Subcutaneous abdominal adipose tissue (tissue), 5 donors: ENCODE measurements at regions not wholly inside any gene's neighbourhood (a gene's known extent, or its start where the extent isn't known, plus 50 kb on each side); places are given as distances from the start of the nearest gene placed in this dataset.

Experiments used
- H3K27ac ChIP-seq: one replicate; pipeline ENCODE4 v1.7.0; 2013; ENCODE audit warnings: low read depth, mild to moderate bottlenecking, inconsistent platforms, low read length, moderate library complexity
- H3K27me3 ChIP-seq, 5 donors: one replicate each; pipeline ENCODE4 v1.7.0; 2013; ENCODE audit warnings: low read length in 5 of 5, inconsistent platforms in 1 of 5; ENCODE audit not compliant: control insufficient read depth in 5 of 5, insufficient read depth in 4 of 5
- H3K36me3 ChIP-seq, 5 donors: one replicate each; pipeline ENCODE4 v1.7.0; 2013; ENCODE audit warnings: low read length in 5 of 5; ENCODE audit not compliant: control insufficient read depth in 5 of 5, insufficient read depth in 5 of 5
- H3K4me1 ChIP-seq, 5 donors: one replicate each; pipeline ENCODE4 v1.7.0; 2013; ENCODE audit warnings: low read length in 5 of 5, mild to moderate bottlenecking in 3 of 5, moderate library complexity in 1 of 5; ENCODE audit not compliant: control insufficient read depth in 5 of 5, insufficient read depth in 5 of 5
- H3K4me3 ChIP-seq, 5 donors: one replicate each; pipeline ENCODE4 v1.7.0; 2013; ENCODE audit warnings: low read length in 5 of 5, low read depth in 1 of 5
- H3K9ac ChIP-seq, 5 donors: one replicate each; pipeline ENCODE4 v1.7.0; 2013; ENCODE audit warnings: low read length in 5 of 5, mild to moderate bottlenecking in 4 of 5, moderate library complexity in 3 of 5
- H3K9me3 ChIP-seq, 5 donors: one replicate each; pipeline ENCODE4 v1.7.0; 2013; ENCODE audit warnings: low read length in 5 of 5; ENCODE audit not compliant: control insufficient read depth in 5 of 5
- donor health status: healthy.
- donor health status: healthy.
- donor health status: healthy.
- donor health status: healthy.
- donor health status: healthy.

GRCh38 chr4:162442128-162442527, 278.3 kb upstream of the FSTL5 start:
- no peak overlapping the region for H3K27ac ChIP-seq
- no peaks in the 10 kb centered on the region for H3K27me3 ChIP-seq
- H3K9ac ChIP-seq, result no peak overlapping the region
- H3K4me3 ChIP-seq, result no peak overlapping the region
- H3K36me3 ChIP-seq, result no peaks in the 10 kb centered on the region
- H3K4me1 ChIP-seq, result no peaks in the 10 kb centered on the region
- H3K9me3 ChIP-seq, result no peaks in the 10 kb centered on the region

DNA sequence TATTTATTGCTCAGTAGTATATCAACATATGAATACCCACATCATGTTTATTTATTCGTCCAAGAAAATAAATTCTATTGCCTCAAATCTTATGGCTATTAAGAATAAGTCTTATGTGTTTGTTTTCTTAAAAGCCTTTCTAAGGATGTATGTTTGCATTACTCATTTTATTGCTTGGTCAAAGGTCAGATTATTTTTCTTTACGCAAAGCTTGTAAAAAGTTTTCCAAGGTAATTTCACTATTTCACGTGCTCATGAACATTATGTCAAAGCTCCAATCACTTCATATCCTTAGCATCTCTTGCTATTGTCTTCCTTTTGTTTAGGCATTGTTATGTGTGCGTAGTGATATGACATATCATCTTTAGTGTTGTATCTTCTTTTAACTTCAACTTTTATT, 258.5 kb upstream of the FSTL5 start:
- H3K27me3 ChIP-seq, result no peaks in the 10 kb centered on the region
- no peaks in the 10 kb centered on the region for H3K4me1 ChIP-seq
- no peak overlapping the region for H3K9ac ChIP-seq
- no peaks in the 10 kb centered on the region for H3K36me3 ChIP-seq
- H3K9me3 ChIP-seq, result peaks cover 0 to 6% (median 0%) of the 10 kb centered on the region in 5 donors
- H3K27ac ChIP-seq, result no peak overlapping the region
- H3K4me3 ChIP-seq, result no peak overlapping the region

DNA sequence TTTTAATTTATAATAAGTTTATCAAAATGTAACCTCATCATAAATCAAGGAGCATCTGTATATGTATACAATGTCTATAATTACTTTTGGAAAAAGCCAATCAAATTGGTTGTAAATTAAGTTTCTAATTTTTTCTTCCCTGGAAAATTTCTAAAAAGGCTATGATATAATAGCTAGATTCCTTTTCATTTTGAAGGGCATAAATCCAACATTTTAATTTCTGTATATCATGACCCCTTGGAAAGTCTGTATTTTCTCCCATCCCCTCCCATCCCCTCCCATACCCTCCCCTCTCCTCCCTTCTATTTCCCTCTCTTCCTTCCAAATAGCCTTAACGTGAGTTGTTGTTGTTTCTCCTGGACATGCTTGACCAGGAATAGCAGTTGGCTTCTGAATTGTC, 247.1 kb upstream of the FSTL5 start:
- H3K4me3 ChIP-seq, result no peak overlapping the region
- H3K9ac ChIP-seq, result no peak overlapping the region

DNA sequence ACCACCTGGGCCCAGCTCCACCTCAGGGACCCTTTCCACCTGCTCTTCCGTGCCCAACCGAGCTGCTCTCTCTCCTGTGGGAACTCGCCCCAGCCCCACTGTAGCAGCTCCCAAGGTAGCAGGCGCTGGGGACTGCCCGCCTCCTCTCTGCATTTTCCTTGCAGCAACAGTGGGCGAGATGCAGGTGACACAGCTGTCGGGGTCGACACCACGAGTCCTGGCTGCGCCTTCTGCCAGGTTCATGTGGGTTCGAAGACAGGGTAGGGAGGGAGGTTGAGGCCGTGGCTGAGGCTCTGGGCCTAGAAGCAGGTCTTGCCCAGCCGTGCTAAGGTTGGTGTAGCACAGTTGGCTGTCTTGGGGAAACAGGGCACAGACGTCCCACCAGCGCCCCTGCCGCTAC, 245.2 kb upstream of the FSTL5 start:
- Histone ChIP-seq H3K27ac (no peak overlapping the region), H3K27me3 (no peaks in the 10 kb centered on the region), H3K4me3 (no peak overlapping the region), H3K4me1 (peaks cover 0 to under 1% (median 0%) of the 10 kb centered on the region in 5 donors), H3K36me3 (no peaks in the 10 kb centered on the region), H3K9me3 (peaks cover 0 to 2% (median 0%) of the 10 kb centered on the region in 5 donors), H3K9ac (no peak overlapping the region)

More for the DNA sequence above, 247.1 kb upstream of the FSTL5 start:
- Histone ChIP-seq H3K36me3 (no peaks in the 10 kb centered on the region), H3K4me1 (no peaks in the 10 kb centered on the region), H3K27me3 (no peaks in the 10 kb centered on the region), H3K9me3 (no peaks in the 10 kb centered on the region), H3K27ac (no peak overlapping the region)

GRCh38 chr4:162408309-162408708, 244.5 kb upstream of the FSTL5 start:
- Histone ChIP-seq H3K27me3 (no peaks in the 10 kb centered on the region), H3K36me3 (no peaks in the 10 kb centered on the region), H3K9ac (no peak overlapping the region), H3K9me3 (peaks cover 0 to 2% (median 0%) of the 10 kb centered on the region in 5 donors), H3K4me3 (no peak overlapping the region), H3K27ac (no peak overlapping the region), H3K4me1 (peaks cover 0 to 8% (median 3%) of the 10 kb centered on the region in 5 donors)

DNA sequence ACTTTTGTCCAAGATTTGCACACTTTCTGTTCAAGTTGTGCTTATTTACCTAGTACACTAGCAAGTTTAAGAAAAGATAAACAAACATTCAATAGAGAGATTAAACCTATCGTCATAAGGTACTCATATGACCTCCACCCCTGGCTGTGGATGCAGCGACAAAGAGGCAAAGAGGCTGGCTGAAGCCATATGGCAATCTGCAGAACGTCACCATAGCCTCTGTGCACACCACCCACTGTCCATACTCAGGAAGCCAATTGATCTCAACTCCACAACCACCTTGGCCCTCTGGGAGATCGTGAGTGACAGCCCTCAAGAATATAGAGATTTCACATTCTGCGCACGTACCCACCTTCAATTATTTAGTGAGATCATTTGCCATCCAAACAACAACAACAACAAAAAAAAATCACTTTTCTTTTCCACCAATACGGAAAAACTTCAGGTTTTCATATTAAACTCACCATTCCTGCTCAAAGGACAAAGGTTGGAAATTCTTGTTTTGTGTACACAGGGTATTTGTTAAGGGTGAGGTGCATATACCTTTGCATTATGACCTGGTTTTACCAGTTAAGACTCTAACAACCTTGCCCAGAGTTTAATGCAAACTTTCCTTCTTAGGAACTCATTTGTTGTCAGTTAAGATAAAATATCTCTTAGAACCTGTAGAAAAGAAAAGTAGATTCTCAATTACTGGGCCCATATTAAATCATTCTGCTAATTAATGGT, 243.0 kb upstream of the FSTL5 start:
- no peak overlapping the region for H3K9ac ChIP-seq
- peaks cover 0 to 2% (median 0%) of the 10 kb centered on the region in 5 donors for H3K9me3 ChIP-seq
- no peak overlapping the region for H3K27ac ChIP-seq
- H3K4me1 ChIP-seq, result peaks cover 0 to 9% (median 3%) of the 10 kb centered on the region in 5 donors
- H3K27me3 ChIP-seq, result no peaks in the 10 kb centered on the region
- no peaks in the 10 kb centered on the region for H3K36me3 ChIP-seq
- no peak overlapping the region for H3K4me3 ChIP-seq

GRCh38 chr4:162403932-162404331, 240.1 kb upstream of the FSTL5 start:
- no peaks in the 10 kb centered on the region for H3K36me3 ChIP-seq
- no peak overlapping the region for H3K4me3 ChIP-seq
- peaks cover 0 to 9% (median 3%) of the 10 kb centered on the region in 5 donors for H3K4me1 ChIP-seq
- peaks cover 0 to 2% (median 0%) of the 10 kb centered on the region in 5 donors for H3K9me3 ChIP-seq
- no peak overlapping the region for H3K27ac ChIP-seq
- H3K9ac ChIP-seq, result no peak overlapping the region
- no peaks in the 10 kb centered on the region for H3K27me3 ChIP-seq

DNA sequence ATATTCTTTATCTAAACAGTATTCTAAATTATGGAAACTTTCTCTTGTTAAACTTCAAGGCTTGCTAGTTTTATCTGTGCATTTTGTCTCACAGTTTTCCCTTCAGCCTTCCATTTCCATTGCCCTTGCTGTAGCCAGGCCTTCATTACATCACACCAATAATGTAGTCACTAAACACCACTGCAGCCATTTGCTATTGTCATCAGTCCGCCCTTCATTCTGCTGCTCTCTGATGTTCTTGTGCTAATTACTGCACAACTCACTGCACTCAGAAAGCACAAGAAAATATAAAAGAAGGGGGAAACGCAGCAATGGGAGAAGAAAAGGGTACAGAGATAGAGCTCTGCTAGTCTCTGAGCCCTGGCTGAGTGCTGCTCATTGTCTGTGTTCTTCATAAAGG, 239.6 kb upstream of the FSTL5 start:
- Histone ChIP-seq H3K27ac (no peak overlapping the region), H3K27me3 (no peaks in the 10 kb centered on the region), H3K36me3 (no peaks in the 10 kb centered on the region), H3K4me3 (no peak overlapping the region), H3K9me3 (peaks cover 0 to 2% (median 0%) of the 10 kb centered on the region in 5 donors), H3K9ac (no peak overlapping the region), H3K4me1 (peaks cover 0 to 9% (median 3%) of the 10 kb centered on the region in 5 donors)

DNA sequence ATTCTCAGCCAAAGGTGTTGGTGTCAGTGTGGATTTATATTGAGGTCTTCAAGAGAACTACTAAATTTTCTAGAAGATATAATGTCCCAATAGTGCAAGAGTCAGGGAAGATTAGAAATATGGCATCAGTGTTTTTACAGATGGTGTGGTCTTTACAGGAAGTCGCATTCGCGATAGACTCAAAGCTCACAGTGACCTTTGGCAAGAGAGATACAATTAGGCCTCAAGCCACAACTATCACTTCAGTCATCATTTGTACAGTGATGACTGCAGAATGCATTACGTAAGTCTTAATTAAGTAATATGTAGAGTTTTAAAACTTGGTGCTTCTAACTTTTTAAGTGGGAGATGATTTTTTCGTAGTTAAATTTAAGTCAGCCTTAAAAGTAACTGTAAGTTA, 237.2 kb upstream of the FSTL5 start:
- Histone ChIP-seq H3K4me3 (no peak overlapping the region), H3K36me3 (no peaks in the 10 kb centered on the region), H3K4me1 (peaks cover 0 to 9% (median 3%) of the 10 kb centered on the region in 5 donors), H3K9me3 (peaks cover 0 to 2% (median 0%) of the 10 kb centered on the region in 5 donors), H3K27me3 (no peaks in the 10 kb centered on the region), H3K27ac (no peak overlapping the region), H3K9ac (no peak overlapping the region)

GRCh38 chr4:162392946-162393345, 229.1 kb upstream of the FSTL5 start:
- Histone ChIP-seq H3K4me3 (no peak overlapping the region), H3K36me3 (no peaks in the 10 kb centered on the region), H3K27me3 (no peaks in the 10 kb centered on the region), H3K27ac (no peak overlapping the region), H3K9me3 (no peaks in the 10 kb centered on the region), H3K4me1 (no peaks in the 10 kb centered on the region), H3K9ac (no peak overlapping the region)
